GM12878 (cell line): ENCODE measurements at regions not wholly inside any gene's neighbourhood (a gene's known extent, or its start where the extent isn't known, plus 50 kb on each side); places are given as distances from the start of the nearest gene placed in this dataset.

ENCODE experiments used
- ELK1 ChIP-seq: IDR thresholded peaks from 2 replicates; pipeline ENCODE4 v1.6.1; 2012; ENCODE audit warnings: low read depth, low read length, improper control_type of control experiment
- GABPA ChIP-seq: IDR thresholded peaks from 2 replicates; pipeline ENCODE4 v1.6.1; 2014; ENCODE audit warnings: antibody characterized with exemption, low read depth, mild to moderate bottlenecking, inconsistent platforms
- MEF2A ChIP-seq: IDR thresholded peaks from 2 replicates; pipeline ENCODE4 v1.6.1; 2011; ENCODE audit warnings: low read depth, mild to moderate bottlenecking, low read length, moderate library complexity; ENCODE audit not compliant: insufficient read depth

GRCh38 chr1:116454940-116455339 lies 81.9 kb downstream of the ATP1A1 start:
- no peak for TF ChIP-seq GABPA
- no peak for TF ChIP-seq ELK1
- TF ChIP-seq MEF2A = no peak
